ENCODE measurements at regions not wholly inside any gene's neighbourhood (a gene's known extent, or its start where the extent isn't known, plus 50 kb on each side); places are given as distances from the start of the nearest gene placed in this dataset.

DNA sequence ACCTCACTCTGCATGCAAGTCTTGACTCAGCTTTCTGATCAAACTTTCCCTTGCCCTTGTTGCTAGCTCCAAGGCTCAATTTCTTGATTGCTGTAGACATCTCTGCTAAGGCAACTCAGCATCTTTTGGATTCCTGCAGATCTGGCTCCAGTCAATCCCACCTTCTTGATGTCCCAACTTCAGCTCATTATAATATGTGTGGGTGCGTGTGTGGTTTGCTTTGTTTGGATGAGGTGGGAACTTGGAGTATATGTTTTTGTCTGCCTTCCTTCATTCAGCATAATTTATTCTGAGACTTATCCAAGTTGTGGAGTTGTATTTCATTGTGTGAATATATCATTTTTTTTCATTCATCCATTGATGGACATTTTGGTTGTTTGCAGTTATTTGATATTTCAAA, 364.8 kb upstream of the IGFBP3 start:
- Histone ChIP-seq H3K36me3 (replicated peaks in 1 of 2) (no peaks in the 10 kb centered on the region), H3K27me3 (no peaks in the 10 kb centered on the region), H3K4me3 (no peak overlapping the region), H3K27ac (no peak overlapping the region), H3K4me1 (replicated peaks in 1 of 2) (no peaks in the 10 kb centered on the region), H3K9me3 (replicated peaks in 1 of 3) (no peaks in the 10 kb centered on the region)
- intact Hi-C loops (cut with DNase I): no loop called here
- no peak for TF ChIP-seq POLR2A (IDR thresholded peaks at IDR 0.05)
- TF ChIP-seq, protein P1, sequence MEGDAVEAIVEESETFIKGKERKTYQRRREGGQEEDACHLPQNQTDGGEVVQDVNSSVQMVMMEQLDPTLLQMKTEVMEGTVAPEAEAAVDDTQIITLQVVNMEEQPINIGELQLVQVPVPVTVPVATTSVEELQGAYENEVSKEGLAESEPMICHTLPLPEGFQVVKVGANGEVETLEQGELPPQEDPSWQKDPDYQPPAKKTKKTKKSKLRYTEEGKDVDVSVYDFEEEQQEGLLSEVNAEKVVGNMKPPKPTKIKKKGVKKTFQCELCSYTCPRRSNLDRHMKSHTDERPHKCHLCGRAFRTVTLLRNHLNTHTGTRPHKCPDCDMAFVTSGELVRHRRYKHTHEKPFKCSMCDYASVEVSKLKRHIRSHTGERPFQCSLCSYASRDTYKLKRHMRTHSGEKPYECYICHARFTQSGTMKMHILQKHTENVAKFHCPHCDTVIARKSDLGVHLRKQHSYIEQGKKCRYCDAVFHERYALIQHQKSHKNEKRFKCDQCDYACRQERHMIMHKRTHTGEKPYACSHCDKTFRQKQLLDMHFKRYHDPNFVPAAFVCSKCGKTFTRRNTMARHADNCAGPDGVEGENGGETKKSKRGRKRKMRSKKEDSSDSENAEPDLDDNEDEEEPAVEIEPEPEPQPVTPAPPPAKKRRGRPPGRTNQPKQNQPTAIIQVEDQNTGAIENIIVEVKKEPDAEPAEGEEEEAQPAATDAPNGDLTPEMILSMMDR (IDR thresholded peaks at IDR 0.05): no peak
- DNase-seq: no peak
- 0 to 50% (median 1%) methylated on average over 1 of the region's 1 CpG for WGBS, 4 donors

DNA sequence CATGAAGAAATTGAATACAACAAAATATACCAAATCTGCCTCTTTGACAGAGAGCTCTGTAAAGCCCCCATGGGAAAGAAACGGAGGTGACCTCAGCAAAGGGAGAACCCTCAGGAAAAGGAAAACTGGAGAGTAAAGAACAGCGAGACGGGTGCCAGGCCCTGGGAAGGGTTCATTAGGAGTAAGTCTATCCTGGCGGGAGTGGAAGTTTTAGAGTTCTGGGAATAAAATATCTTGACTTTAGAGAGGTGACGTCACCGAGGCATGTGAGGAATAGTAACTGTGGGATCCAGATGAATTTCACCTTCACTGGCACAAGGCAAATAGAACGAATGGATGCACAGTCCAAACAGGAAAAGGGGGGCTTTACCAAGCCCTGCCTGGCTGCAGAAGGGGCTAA, 362.8 kb upstream of the IGFBP3 start:
- H3K4me3 ChIP-seq: no peak overlapping the region
- no peaks in the 10 kb centered on the region for H3K27me3 ChIP-seq
- H3K9me3 ChIP-seq (replicated peaks in 1 of 3): no peaks in the 10 kb centered on the region
- intact Hi-C loops (cut with DNase I): no loop called here
- 76 to 83% (median 79%) methylated on average over 7 of the region's 7 CpGs for WGBS, 4 donors
- H3K4me1 ChIP-seq (replicated peaks in 1 of 2): no peaks in the 10 kb centered on the region
- H3K36me3 ChIP-seq (replicated peaks in 1 of 2): no peaks in the 10 kb centered on the region
- no peak for TF ChIP-seq POLR2A (IDR thresholded peaks at IDR 0.05)
- TF ChIP-seq, protein P1 (IDR thresholded peaks at IDR 0.05): no peak
- H3K27ac ChIP-seq: no peak overlapping the region
- no peak for DNase-seq

DNA sequence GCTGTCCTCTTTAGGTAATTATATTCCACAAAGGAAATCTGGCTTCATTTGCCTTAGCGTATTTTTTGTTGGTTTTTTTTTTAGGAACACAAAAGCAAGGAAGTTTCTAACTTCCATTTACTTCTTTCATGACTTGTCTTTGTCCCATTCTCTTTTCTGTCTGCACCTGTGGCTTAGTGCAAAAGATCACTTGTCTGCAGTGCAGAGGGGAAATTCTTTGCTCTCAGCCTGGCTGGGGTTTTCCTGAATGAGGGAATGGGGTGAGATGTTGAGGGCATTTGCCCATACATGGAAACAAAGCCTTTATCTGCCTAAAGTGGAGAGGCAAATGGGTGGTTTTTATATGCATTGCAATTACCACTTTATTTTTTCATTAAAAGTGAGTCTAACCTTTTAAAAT, 361.1 kb upstream of the IGFBP3 start:
- no peak for DNase-seq
- Histone ChIP-seq H3K36me3 (replicated peaks in 1 of 2) (no peaks in the 10 kb centered on the region), H3K4me1 (replicated peaks in 1 of 2) (no peaks in the 10 kb centered on the region), H3K9me3 (replicated peaks in 1 of 3) (no peaks in the 10 kb centered on the region), H3K27me3 (no peaks in the 10 kb centered on the region), H3K27ac (no peak overlapping the region), H3K4me3 (no peak overlapping the region)
- intact Hi-C loops (cut with DNase I): no loop called here
- WGBS, 4 donors: 76 to 91% (median 84%) methylated on average over 1 of the region's 1 CpG
- no peak for TF ChIP-seq POLR2A (IDR thresholded peaks at IDR 0.05)
- TF ChIP-seq, protein P1 (IDR thresholded peaks at IDR 0.05): no peak

DNA sequence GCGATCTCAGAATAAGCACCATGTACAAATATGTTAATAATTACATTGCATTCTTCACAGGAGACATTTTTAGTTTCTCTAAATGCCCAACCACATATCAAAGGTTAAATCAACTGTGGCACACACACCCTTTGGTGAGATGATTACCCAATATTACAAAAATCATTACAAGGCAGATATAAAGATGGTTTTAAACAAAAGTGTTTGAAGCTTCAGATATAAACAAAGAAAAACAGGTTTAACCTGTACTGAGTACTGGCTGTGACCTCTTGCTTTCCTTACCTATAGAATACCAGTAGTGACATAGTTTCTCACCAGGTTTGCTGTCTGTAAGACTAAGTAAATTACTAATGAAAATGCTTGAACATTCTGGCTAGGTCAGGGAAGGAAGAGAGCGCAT, 360.0 kb upstream of the IGFBP3 start:
- no peaks in the 10 kb centered on the region for H3K36me3 ChIP-seq (replicated peaks in 1 of 2)
- no peak overlapping the region for H3K4me3 ChIP-seq
- intact Hi-C loops (cut with DNase I): no loop called here
- no peak for TF ChIP-seq POLR2A (IDR thresholded peaks at IDR 0.05)
- TF ChIP-seq, protein P1 (IDR thresholded peaks at IDR 0.05): no peak
- 50 to 72% (median 69%) methylated on average over 2 of the region's 2 CpGs for WGBS, 4 donors
- H3K27ac ChIP-seq: no peak overlapping the region
- DNase-seq: no peak
- no peaks in the 10 kb centered on the region for H3K9me3 ChIP-seq (replicated peaks in 1 of 3)
- H3K4me1 ChIP-seq (replicated peaks in 1 of 2): no peaks in the 10 kb centered on the region
- no peaks in the 10 kb centered on the region for H3K27me3 ChIP-seq

Measured in adrenal gland (tissue), 9 donors.